ENCODE measurements at regions not wholly inside any gene's neighbourhood (a gene's known extent, or its start where the extent isn't known, plus 50 kb on each side); places are given as distances from the start of the nearest gene placed in this dataset.

GRCh38 chr4:104749062-104749461, 254.4 kb upstream of the CXXC4 start (continued):
- TF ChIP-seq WRNIP1 (IDR thresholded peaks at IDR 0.05; ENCODE audit: borderline replicate concordance, low read depth, low read length) (no peak), PRDM15 (CRISPR knock-in tag; IDR thresholded peaks at IDR 0.05) (no peak), RB1 (IDR thresholded peaks at IDR 0.05; ENCODE audit: borderline replicate concordance) (no peak), IKZF2 (IDR thresholded peaks at IDR 0.05) (peak; percentile 13 to 18; a peak in 2 of 4 replicates), SKIL (IDR thresholded peaks at IDR 0.05; ENCODE audit: low read depth, poor library complexity, severe bottlenecking) (no peak), SIN3A (IDR thresholded peaks at IDR 0.05; ENCODE audit: low read depth, low read length) (no peak), MYB (IDR thresholded peaks at IDR 0.05; ENCODE audit: borderline replicate concordance, low read depth, low read length) (no peak), EP300 (IDR thresholded peaks at IDR 0.05; ENCODE audit: borderline replicate concordance in 1 of 2, control insufficient read depth in 1 of 2, low read depth in 2 of 2, low read length in 2 of 2) (peak in 1 of 2 experiments; percentile 49; a peak in 1 of 4 replicates)

Measured in GM12878 (cell line).